Hepatocyte (in vitro differentiated cells): ENCODE measurements at regions not wholly inside any gene's neighbourhood (a gene's known extent, or its start where the extent isn't known, plus 50 kb on each side); places are given as distances from the start of the nearest gene placed in this dataset.

Experiments used
- DNase-seq: peaks from one replicate; pipeline ENCODE4 v3.0.0-alpha.2; 2016; ENCODE audit warnings: low spot score
- H2AFZ ChIP-seq: fragments of 200-600 bp; sonication (generic); 2 replicates; pipeline ENCODE4 v1.6.0; 2016; ENCODE audit warnings: antibody characterized with exemption, mild to moderate bottlenecking
- H3K27ac ChIP-seq: fragments of 200-600 bp; sonication (generic); 2 replicates; pipeline ENCODE4 v1.5.1; 2016; ENCODE audit warnings: mild to moderate bottlenecking
- H3K27me3 ChIP-seq: fragments of 200-600 bp; sonication (generic); 2 replicates; pipeline ENCODE4 v1.6.1; 2016
- H3K36me3 ChIP-seq: fragments of 200-600 bp; sonication (generic); replicated peaks from 2 replicates; pipeline ENCODE4 v1.5.1; 2016; ENCODE audit warnings: low read depth; ENCODE audit not compliant: insufficient read depth
- H3K4me1 ChIP-seq: fragments of 200-600 bp; sonication (generic); 2 replicates; pipeline ENCODE4 v1.5.1; 2016; ENCODE audit warnings: mild to moderate bottlenecking, moderate library complexity; ENCODE audit not compliant: insufficient read depth
- H3K4me2 ChIP-seq: fragments of 200-600 bp; sonication (generic); 2 replicates; pipeline ENCODE4 v1.6.0; 2016
- H3K4me3 ChIP-seq: fragments of 200-600 bp; sonication (generic); 2 replicates; pipeline ENCODE4 v1.5.1; 2016; ENCODE audit warnings: mild to moderate bottlenecking
- H3K79me2 ChIP-seq: fragments of 200-600 bp; sonication (generic); 2 replicates; pipeline ENCODE4 v1.6.0; 2017; ENCODE audit warnings: mild to moderate bottlenecking
- H3K9me2 ChIP-seq: fragments of 200-600 bp; sonication (generic); replicated peaks from 2 replicates; pipeline ENCODE4 v1.6.0; 2017; ENCODE audit warnings: mild to moderate bottlenecking; ENCODE audit not compliant: insufficient read depth
- H3K9me3 ChIP-seq: fragments of 200-600 bp; sonication (generic); 2 replicates; pipeline ENCODE4 v1.5.1; 2016; ENCODE audit warnings: low read depth, mild to moderate bottlenecking
- H4K20me1 ChIP-seq: fragments of 200-600 bp; sonication (generic); 2 replicates; pipeline ENCODE4 v1.6.0; 2016; ENCODE audit warnings: mild to moderate bottlenecking; ENCODE audit not compliant: insufficient read depth, poor library complexity, severe bottlenecking
- CTCF ChIP-seq: fragments of 200-600 bp; sonication (generic); IDR thresholded peaks from 2 replicates; pipeline ENCODE4 v1.5.1; 2016; ENCODE audit warnings: antibody characterized with exemption, mild to moderate bottlenecking; ENCODE audit not compliant: poor library complexity
- EZH2 ChIP-seq: fragments of 200-600 bp; sonication (generic); IDR thresholded peaks from 2 replicates; pipeline ENCODE4 v1.6.1; 2016; ENCODE audit warnings: antibody characterized with exemption, mild to moderate bottlenecking, borderline replicate concordance
- EZH2phosphoT487 ChIP-seq: fragments of 200-600 bp; sonication (generic); IDR thresholded peaks from one replicate; pipeline ENCODE4 v1.6.1; 2018; ENCODE audit warnings: antibody characterized with exemption, mild to moderate bottlenecking, low read depth, moderate library complexity; ENCODE audit not compliant: unreplicated experiment, severe bottlenecking
- WGBS: methylation state at CpG from one replicate; pipeline ENCODE4 v1.1.6; 2016; ENCODE audit warnings: low lambda C conversion rate; ENCODE audit errors: missing lambda C conversion rate; 5-methylcytosine and 5-hydroxymethylcytosine counted together

GRCh38 chr4:66688674-66689073 lies 856.6 kb downstream of the CENPC start:
- WGBS = 60% methylated on average over 3 of the region's 3 CpGs
- Histone ChIP-seq H3K36me3 (no peaks in the 10 kb centered on the region), H3K4me1 (no peaks in the 10 kb centered on the region), H4K20me1 (no peaks in the 10 kb centered on the region), H3K4me2 (no peak overlapping the region), H3K27me3 (no peaks in the 10 kb centered on the region), H2AFZ (no peak overlapping the region), H3K79me2 (no peaks in the 10 kb centered on the region), H3K27ac (no peak overlapping the region), H3K9me2 (no peaks in the 10 kb centered on the region), H3K9me3 (no peaks in the 10 kb centered on the region), H3K4me3 (no peak overlapping the region)
- peak; percentile 63 for TF ChIP-seq CTCF
- TF ChIP-seq EZH2phosphoT487 = no peak
- DNase-seq = peak; percentile 27

- Histone ChIP-seq H3K27me3 (no peaks in the 10 kb centered on the region), H3K9me2 (no peaks in the 10 kb centered on the region), H3K4me2 (no peak overlapping the region), H2AFZ (no peak overlapping the region), H3K4me3 (no peak overlapping the region), H4K20me1 (no peaks in the 10 kb centered on the region), H3K4me1 (no peaks in the 10 kb centered on the region), H3K27ac (no peak overlapping the region), H3K36me3 (no peaks in the 10 kb centered on the region), H3K9me3 (no peaks in the 10 kb centered on the region), H3K79me2 (no peaks in the 10 kb centered on the region)
- WGBS = 54% methylated on average over 2 of the region's 2 CpGs
- no peak for DNase-seq
- TF ChIP-seq EZH2 (no peak), CTCF (no peak), EZH2phosphoT487 (no peak)
These were observed 857.8 kb downstream of the CENPC start for GRCh38 chr4:66687459-66687858.

GRCh38 chr4:66681962-66682361 lies 863.3 kb downstream of the CENPC start:
- H3K4me1 ChIP-seq = no peaks in the 10 kb centered on the region
- H3K9me2 ChIP-seq = no peaks in the 10 kb centered on the region
- TF ChIP-seq EZH2 (no peak), EZH2phosphoT487 (no peak), CTCF (no peak)
- H3K79me2 ChIP-seq = no peaks in the 10 kb centered on the region
- H3K4me3 ChIP-seq = no peak overlapping the region
- H3K27ac ChIP-seq = no peak overlapping the region
- no peaks in the 10 kb centered on the region for H4K20me1 ChIP-seq
- DNase-seq = no peak
- H3K4me2 ChIP-seq = no peak overlapping the region
- H3K9me3 ChIP-seq = no peaks in the 10 kb centered on the region
- H2AFZ ChIP-seq = no peak overlapping the region
- H3K36me3 ChIP-seq = no peaks in the 10 kb centered on the region
- H3K27me3 ChIP-seq = no peaks in the 10 kb centered on the region

GRCh38 chr4:66667249-66667648 lies 878.1 kb downstream of the CENPC start:
- Histone ChIP-seq H2AFZ (no peak overlapping the region), H3K9me3 (no peaks in the 10 kb centered on the region), H3K79me2 (no peaks in the 10 kb centered on the region), H3K4me3 (no peak overlapping the region), H3K27ac (no peak overlapping the region), H3K9me2 (no peaks in the 10 kb centered on the region), H4K20me1 (no peaks in the 10 kb centered on the region), H3K27me3 (no peaks in the 10 kb centered on the region), H3K36me3 (no peaks in the 10 kb centered on the region), H3K4me2 (no peak overlapping the region), H3K4me1 (no peaks in the 10 kb centered on the region)
- DNase-seq = no peak
- TF ChIP-seq EZH2phosphoT487 (no peak), EZH2 (no peak), CTCF (no peak)
- 100% methylated on average over 1 of the region's 1 CpG for WGBS
